Kasumi-1 (cell line): ENCODE measurements at regions not wholly inside any gene's neighbourhood (a gene's known extent, or its start where the extent isn't known, plus 50 kb on each side); places are given as distances from the start of the nearest gene placed in this dataset.

ENCODE experiments used
- DNase-seq, 2 experiments: peaks; one replicate each; lab custom pipeline; 2025; lab: John Stamatoyannopoulos, UW

GRCh38 chr6:4187480-4187879 is 52.1 kb upstream of the ECI2 start:
- DNase-seq: no peak

DNA sequence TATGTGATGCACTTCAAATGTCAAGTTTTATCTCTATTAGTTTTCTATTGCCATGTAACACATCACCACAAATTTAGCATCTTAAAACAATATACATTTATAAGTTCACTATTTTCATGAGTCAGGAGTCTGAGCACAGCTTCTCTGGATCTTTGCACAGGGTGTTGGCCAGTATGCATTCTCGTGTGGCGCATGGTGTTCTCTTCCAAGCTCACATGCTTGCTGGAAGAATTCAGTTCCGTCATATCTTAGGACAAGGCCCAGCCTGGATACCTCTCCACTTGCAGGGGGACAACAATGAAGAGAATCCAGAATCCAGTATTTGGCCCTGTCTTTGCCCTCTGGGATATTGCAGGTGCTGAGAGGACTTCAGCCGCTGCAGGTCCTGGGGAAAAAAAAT is 51.0 kb upstream of the ECI2 start:
- DNase-seq: no peak

GRCh38 chr6:4185846-4186245 is 50.5 kb upstream of the ECI2 start:
- DNase-seq: no peak

DNA sequence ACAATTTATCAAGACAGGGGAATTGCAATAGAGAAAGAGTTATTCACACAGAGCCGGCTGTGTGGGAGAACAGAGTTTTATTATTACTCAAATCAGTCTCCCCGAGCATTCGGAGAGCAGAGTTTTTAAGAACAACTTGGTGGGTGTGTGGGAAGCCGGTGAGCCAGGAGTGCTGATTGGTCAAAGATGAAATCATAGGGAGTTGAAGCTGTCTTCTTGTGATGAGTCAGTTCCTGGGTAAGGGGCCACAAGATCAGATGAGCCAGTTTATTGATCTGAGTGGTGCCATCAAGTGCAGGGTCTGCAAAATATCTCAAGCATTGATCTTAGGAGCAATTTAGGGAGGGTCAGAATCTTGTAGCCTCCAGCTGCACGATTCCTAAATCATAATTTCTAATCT is 50.0 kb upstream of the ECI2 start:
- no peak for DNase-seq
